NAMALWA (cell line): ENCODE measurements at regions not wholly inside any gene's neighbourhood (a gene's known extent, or its start where the extent isn't known, plus 50 kb on each side); places are given as distances from the start of the nearest gene placed in this dataset.

Source experiments
- DNase-seq: peaks from one replicate; pipeline ENCODE4 v3.0.0-alpha.2; 2015; ENCODE audit warnings: low spot score

DNA sequence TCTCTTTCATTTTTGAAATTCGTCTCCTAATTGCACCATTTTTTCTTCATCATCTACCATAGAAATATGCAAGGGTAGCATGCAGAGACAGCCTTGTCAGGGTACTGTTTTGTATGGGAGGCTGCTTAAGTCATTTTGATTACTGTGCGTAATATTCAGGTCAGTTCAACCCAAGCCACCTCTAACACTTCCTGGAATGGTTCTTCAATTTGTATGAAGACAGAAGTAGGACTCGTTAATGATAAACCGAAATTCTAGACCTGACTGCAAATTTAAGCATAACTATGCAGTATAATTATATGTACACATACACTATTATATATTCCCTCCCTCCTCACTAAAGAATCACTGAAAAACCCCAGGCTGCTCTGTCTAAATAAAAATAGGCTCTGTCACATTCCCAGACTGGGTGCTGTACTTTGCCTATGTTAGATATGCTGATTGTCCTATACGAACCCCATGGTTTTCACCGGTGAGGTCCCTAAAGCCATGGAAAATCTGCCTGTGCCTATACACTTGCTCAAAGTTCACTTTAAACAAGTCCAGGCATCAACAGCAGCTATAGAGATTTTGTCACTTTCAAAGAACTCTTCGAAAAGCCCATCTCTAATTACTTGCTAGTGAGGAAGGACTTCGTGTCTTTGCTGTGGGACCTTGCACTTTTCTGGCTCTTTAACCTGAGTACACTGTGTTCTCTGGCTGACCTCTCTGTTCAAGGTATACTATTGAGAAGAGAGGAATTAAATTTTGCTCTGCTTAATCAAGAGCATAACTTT, 352.1 kb upstream of the CD180 start:
- DNase-seq = no peak

DNA sequence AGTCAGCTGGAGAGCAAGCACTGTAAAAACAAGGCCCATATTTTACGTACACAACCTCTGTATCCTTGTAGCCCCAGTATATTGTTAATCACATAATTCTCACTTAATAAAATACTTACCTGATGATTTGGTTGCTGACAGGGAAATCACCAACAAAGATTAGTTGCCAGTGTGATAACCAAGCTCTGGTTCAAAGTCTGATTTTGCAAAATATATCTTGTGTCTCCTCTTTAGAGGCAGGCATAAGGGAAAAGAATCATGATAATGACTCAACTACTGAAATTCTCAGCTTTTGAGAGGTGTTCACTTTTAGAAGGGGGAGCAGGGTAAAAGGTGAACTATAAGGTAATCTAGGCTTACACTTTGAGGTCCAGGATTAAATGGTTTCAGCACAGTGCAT, 351.1 kb upstream of the CD180 start:
- no peak for DNase-seq

DNA sequence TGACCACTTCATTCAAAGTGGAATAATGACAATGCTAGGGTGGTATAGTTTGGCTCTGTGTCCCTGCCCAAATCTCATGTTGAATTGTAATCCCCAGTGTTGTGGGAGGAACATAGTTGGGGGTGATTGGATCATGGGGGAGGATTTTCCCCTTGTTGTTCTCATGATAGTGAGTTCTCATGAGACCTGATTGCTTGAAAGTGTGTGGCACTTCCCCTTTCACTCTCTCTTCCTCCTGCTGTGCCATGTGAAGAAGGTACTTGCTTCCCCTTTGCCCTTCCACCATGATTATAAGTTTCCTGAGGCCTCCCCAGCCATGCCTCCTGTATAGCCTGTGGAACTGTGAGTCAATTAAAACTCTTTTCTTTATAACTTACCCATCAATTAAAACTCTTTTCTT, 348.3 kb upstream of the CD180 start:
- DNase-seq = peak; percentile 6

DNA sequence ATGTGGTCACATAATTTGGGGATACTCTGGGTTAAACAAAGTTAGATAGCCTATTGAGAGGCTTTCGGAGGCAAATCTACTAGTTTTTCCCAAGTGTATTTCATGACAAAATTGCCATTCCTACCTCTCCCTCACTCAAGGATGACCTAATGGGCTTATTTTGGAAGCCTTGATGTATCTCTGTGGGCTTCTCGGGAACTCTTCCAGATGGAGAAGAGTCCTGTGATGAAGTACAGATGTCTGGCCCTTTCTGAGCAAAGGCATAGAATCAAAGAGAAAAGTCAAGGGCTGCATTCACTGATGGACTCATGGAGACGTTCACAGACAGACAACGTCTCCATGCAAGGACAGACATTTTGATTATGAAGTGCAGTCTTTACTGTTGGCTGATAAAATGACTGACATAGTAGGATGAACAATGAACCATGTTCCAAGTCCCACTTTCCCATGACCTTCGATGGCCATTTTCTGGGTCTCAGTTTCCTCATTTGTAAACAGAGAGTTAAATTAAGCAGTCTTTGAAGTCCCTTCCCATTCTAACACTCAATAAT, 347.2 kb upstream of the CD180 start:
- no peak for DNase-seq

DNA sequence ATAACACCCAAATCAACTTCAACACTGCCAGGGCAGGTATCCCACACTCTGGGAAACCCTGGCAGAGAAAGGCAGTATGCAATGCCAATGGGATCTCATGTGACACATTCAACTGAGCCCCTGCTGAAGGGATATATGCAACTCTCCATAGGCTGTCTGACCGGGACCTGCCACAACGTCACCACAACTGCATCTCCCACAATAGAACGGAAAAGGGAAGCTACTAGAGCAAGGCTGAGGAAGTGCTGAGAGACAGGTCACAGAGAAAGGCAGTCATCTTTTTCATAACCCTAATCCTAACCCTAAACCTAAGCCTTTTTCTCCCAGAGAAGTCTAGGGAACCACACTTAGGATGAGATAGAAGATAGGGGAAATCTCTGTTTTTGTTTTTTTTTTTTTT, 345.9 kb upstream of the CD180 start:
- no peak for DNase-seq

DNA sequence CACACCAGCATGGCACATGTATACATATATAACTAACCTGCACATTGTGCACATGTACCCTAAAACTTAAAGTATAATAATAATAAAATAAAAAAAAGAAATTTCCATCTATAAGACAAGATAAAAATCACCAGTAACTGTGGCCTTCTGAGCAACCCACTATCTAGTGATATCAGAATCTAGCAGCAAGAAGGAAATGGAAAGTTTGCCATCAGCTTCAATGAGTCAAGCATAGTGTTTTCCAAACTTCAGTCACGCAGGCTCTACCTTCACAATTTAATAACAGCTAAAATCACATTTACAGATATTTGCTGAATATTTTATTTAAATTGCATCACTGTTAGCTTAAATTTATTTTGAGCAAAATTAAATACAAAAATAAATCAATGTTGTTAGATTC, 345.3 kb upstream of the CD180 start:
- no peak for DNase-seq

DNA sequence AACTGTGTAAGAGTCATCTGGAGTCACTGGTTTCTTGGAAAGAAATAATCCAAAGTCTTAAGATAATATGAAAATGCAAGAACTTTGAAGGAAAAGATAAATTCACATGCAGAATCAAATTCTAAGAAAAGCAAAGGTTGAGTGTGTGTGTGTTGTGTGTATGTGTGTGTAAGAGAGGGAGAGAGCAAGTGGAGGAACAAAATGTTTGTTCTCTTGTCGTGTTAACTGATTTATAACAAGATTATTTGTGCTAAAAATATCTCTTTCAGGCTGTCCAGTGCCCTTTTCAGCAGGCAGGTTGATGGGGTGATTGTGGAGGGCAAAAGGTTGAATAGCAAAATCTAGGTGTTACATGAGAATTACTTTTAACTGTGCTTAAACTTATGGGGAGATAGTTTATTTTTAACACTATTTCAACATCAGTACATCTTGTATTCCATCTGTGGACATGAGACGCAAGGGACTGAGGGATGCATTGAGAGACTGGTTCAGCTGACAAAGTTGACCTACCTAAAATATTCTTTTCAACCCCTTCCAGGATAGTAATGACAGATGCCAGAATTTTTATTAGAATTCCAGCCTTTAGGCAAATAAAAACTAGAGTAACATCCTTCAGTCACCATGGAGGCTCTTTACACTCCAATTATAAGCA, 342.4 kb upstream of the CD180 start:
- DNase-seq = no peak

DNA sequence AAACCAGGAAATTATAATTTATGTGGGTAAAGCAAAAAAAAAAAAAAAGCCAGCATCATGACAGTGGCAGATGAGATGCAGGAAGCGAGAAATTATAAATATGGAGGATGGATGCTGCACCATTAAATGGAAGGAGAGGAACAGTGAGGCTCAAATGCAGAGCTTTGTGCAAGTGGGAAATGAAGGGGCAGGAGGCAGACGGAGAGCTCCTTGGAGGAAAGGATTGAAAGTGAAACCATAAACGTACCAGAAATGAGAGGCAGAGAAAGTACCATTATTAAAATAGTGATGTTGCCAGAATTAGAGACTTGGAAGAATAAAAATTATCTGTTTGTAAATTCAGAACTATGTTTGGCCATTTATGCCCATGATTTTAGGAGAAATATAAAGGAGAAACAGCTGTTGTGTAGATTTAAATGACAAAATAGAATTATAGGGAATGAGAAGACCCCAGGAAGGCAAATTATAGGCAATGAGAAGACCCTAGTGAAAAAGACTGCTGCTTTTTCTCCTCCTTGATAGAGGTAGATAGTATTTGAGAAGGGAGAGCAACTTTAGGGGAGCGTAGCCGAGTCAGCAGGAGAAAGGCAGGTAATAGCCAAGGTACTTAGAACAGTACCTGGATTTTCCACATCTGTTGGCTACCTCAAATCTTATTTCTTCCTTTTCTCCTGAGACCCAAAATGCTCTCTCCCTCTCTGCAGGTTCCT, 341.0 kb upstream of the CD180 start:
- DNase-seq = no peak

DNA sequence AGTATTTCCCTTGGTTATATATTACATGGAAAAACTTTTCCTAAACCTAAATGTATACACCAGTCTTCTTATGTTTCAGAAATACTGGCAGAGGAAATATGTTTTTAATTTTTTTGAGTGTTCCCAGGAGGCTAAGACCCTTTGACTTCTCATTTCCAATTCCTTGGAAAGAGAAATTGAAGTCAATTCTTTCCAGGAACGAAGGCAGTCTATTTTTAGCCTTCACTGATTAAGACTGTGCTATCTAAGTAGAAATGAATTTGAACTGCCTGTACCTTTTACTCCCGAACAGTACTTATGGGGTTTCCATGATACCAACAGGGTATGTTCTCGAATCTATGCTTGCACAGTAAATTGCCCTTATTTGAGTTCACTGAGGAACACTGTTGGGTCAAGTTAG, 340.3 kb upstream of the CD180 start:
- no peak for DNase-seq

DNA sequence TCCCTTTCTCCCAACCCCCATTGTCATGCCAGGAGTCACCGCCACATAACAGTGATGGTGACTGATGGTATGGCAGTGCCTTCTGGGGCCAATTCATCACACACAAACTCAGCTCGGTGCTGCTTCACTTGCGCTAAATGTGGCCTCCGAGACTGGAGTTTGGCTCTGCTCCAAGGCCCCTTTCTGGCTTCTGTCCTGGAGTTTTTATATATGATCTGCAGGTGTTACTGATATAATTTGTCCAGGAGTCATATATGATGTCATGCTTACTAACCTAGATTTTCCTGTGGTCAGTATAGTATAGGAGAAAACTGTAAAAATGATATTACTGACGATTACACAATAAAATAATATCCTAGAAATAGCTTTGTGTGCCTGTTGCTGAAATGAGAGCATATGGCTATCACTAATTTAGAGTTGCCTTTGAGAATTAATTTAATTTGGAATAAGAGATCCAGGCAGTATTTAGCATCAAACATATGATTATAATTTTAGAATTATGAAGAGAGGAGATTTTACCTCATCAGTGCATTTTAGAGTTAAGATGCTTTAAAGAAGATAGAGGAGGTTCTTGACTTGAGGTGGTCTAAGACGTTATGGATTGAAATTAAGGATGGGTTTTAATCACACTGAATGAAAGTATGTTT, 334.1 kb upstream of the CD180 start:
- no peak for DNase-seq

DNA sequence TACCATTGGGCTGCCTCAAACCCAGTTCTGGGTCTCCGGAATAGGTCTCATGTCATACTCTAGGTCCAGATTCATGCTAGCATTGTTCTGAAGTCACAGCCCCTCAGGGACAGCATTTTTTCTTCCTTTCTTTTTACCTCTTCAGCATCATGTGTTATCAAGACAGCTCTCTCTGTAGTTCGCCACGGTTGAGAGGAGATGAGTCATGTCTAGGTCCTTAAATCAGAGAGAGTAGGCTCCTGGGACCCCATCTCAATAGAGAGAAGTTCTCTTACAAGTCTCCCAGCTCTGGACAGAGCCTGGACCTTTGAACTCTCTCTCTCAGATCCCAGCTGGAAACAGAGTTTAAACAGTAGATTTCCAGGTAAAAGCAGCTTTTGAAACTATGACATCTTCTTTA, 332.4 kb upstream of the CD180 start:
- DNase-seq = peak; percentile 9

DNA sequence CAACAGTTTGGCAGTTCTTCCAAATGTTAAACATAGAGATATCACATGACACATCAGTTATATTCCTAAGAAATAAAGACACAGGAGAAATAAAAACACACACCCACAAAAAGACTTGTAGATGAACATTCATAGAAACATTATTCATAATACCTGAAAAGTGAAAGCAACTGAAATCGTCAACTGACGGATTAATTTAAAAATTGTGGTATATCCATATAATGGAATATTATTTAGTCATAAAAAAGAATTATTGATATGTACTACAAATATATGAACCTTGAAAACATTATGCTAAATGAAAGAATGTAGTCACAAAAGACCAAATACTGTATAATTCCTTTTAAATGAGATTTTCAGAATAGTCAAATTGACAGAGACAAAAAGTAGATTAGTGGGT, 330.2 kb upstream of the CD180 start:
- DNase-seq = no peak

DNA sequence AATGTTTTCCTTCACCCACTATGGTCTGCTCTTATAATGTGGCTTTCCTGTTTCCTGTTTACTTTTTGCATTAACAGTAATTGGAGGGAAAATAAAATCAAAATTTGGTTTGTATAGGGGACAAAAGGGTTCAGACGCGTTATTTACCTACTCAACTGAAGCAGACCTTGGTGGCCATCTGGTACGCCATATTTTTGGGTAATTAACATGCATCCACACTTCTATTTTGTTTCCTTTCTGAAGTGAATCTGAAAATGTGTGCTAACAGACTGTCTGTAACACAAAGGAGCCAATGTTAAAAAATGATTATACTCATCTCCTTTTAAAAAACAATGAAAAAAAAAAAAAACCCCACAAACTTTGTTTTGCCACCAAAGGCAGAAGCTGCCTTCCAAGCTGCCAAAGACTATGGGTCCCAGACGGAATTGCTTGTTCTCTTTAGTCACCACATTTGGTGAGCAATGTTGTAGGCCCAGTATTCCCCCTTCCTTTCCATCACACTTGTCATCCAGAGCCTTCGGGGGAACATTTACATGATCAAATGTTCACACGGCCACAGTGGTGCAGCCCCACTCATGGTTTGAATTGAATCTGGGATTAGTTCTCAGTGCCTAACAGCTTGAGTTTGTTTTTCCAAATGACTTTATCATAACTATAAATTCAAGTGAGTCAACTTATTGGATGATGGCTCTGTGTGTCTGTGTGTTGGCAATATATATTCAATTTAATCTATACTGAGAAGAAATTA, 323.7 kb upstream of the CD180 start:
- DNase-seq = no peak

DNA sequence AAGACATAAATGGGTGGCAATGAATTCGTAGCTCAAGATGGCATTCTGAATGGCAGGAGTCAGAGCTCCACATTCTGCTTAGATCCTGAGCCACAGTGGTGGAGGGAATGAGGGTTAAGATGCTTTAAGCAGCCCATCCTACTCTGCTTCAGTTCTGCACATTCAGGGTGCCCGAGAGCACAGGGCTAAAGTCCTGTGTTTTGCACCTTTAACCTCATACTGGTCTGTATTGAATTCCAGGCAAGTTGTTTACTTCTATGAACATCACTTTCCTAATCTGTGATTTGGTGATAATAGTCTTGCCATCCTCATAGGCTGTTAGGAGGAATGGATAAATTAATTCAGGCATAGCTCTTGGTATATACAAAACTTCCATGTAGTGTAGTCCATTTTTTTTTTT, 321.6 kb upstream of the CD180 start:
- no peak for DNase-seq

DNA sequence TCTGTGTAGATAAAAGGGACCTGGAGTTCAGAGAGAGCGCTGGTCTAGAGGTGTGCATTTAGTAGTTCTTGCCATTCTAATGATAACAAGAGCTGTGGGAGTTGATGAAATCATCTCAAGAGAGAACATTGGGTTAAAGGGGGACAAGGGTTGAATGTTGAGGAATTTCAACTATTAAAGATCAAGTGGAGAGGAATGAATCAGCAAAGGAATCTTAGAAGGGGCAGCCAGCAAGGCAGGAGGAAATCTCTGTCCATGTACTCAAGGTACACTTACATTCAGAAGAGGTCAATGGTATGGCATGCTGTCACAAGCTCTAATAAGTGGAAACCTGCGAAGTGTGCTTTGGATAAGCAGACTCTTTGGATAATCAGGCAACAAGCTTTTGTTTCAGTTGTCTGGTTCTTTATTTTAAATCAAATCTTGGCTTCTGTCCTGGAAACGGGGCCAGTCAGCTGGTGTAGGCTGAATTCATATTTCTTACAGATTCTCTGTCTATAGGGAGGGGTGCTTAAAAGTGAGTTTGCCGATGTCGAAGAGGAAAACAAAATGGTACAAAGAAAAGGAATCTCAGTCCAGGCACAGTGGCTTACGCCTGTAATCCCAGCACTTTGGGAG, 320.5 kb upstream of the CD180 start:
- no peak for DNase-seq

DNA sequence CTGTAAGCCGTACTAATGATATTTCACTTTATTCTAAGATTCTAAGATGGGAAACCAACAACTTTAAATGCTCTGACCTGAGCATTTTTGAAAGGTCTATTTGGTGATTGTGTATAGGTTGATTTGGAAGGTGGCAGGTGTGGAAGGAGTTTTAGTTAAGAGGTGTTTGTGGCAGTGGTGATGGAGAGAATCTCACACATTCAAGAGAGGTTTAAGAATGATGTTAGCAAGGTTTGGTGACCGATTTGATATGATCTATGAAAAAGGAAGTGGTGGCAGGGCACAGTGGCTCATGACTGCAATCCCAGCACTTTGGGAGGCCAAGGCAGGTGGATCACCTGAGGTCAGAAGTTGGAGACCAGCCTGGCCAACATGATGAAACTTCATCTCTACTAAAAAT, 319.2 kb upstream of the CD180 start:
- DNase-seq = no peak

DNA sequence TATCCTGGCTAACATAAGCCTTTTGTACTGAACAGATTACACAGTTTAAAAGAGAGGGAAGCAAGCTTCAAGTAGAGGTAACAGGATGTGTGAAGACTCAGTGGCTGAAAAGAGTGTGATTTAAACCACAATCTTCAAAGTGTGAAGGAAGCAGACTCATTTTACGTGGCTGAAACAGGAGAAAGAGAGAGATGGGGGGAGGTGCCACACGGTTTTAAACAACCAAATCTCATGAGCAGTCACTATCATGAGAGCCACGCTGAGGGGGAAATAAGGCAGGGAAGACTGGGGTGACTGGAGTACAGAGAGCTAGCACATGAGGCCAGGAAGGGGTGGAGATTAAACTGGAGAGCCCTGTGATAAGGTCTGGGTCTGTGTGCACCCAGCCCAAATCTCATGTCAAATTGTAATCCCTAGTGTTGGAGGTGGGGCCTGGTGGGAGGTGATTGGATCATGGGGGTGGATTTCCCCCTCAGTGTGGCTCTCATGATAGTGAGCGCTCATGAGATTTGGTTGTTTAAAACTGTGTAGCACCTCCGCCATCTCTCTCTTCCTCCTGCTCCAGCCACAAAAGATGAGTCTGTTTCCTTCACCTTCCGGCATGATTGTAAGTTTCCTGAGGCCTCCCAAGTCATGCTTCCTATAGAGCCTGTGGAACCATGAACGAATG, 318.6 kb upstream of the CD180 start:
- DNase-seq = no peak

DNA sequence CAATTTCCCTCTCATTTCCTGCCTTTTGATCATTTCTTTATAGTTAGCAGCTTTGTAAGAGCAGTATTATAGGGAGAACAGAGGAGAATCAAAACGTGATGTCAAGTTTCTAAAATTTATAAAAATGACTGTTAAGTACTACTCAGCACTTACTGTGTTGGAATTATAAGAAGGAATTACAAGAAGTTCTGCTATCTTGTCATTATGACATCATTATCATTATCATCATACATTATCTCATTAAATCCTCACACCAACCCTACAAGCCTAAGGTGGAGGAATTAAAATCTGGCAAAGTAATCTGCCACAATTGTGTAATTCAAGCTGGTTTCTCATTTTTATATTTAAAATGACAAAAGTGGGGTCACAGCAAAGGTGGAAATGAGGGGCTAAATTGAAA, 316.2 kb upstream of the CD180 start:
- DNase-seq = no peak

DNA sequence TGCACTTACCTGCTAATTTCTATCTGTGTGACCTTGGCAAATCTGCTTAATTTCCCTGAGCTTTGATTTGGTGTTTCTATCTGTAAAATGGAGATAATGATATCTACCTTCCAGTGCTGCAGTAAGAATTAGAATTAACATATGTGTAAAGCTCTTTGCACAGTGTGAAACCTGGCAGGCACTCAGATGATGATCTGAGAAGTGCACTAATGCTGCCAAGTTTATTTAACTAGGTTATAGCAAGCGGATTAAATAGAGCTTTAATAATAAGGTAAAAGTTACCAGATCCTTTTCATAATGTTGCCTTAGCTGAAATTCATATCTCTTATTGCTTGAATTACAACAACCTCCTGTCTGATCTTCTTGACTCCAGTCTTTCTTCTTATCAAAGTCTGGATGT, 315.3 kb upstream of the CD180 start:
- no peak for DNase-seq

DNA sequence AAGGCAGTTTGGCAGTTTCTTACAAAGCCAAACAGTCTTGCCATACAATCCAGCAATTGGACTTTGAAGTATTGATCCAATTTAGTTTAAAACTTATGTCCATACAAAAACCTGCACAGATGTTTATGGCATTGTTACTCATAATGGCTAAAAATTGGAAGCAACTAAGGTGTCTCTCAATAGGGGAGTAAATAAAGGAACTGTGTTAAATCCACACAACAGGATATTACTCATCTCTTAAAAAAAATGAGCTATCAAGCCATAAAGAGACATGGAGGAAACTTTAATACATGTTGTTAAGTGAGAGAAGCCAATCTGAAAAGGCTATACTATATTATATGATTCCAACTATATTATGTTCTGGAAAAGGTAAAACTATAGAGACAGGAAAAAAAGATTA, 313.6 kb upstream of the CD180 start:
- DNase-seq = no peak
